ENCODE measurements at regions not wholly inside any gene's neighbourhood (a gene's known extent, or its start where the extent isn't known, plus 50 kb on each side); places are given as distances from the start of the nearest gene placed in this dataset.

DNA sequence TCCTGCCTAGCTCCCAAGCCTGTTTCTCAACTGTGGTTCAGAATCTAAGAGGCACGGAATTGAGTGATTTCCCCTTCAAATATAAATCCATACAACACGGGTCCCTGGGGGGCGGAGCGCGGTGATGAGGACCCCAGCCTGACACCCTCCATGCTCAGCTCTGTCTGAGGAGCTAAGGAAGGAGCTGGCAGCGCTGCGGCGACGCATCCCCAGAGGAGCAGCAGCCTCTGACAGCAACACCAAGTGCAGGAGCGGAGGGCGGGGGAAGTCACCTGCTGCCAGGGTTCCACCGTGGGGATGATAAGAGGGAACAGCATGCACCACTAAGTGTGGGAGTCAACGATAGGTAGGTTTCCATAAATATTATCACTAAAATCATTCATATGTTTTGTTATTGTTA, 72.6 kb upstream of the VWC2 start:
- DNase-seq (ENCODE audit: unreplicated experiment) = no peak
- TF ChIP-seq, protein P1, sequence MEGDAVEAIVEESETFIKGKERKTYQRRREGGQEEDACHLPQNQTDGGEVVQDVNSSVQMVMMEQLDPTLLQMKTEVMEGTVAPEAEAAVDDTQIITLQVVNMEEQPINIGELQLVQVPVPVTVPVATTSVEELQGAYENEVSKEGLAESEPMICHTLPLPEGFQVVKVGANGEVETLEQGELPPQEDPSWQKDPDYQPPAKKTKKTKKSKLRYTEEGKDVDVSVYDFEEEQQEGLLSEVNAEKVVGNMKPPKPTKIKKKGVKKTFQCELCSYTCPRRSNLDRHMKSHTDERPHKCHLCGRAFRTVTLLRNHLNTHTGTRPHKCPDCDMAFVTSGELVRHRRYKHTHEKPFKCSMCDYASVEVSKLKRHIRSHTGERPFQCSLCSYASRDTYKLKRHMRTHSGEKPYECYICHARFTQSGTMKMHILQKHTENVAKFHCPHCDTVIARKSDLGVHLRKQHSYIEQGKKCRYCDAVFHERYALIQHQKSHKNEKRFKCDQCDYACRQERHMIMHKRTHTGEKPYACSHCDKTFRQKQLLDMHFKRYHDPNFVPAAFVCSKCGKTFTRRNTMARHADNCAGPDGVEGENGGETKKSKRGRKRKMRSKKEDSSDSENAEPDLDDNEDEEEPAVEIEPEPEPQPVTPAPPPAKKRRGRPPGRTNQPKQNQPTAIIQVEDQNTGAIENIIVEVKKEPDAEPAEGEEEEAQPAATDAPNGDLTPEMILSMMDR (IDR thresholded peaks at IDR 0.05; ENCODE audit: unreplicated experiment) = no peak
- Mint-ChIP-seq H3K9me3 (ENCODE audit: unreplicated experiment) (peaks cover 14% of the 10 kb centered on the region), H3K27ac (ENCODE audit: low read depth, unreplicated experiment) (no peak overlapping the region), H3K27me3 (ENCODE audit: insufficient read depth, unreplicated experiment) (peaks cover 10% of the 10 kb centered on the region), H3K36me3 (ENCODE audit: insufficient read depth, unreplicated experiment) (no peaks in the 10 kb centered on the region), H3K4me3 (ENCODE audit: unreplicated experiment) (no peak overlapping the region), H3K4me1 (ENCODE audit: insufficient read depth, unreplicated experiment) (no peaks in the 10 kb centered on the region)
- BruUV-seq (replicated peaks) = no TSS peak
- POLR2A ChIA-PET = no interaction called here
- CTCF ChIA-PET = interaction anchor here (0.6 to 0.7 kb wide), 2 partner anchors 517 to 1808 kb away, joined by 3 to 4 read pairs; no protein-coding TSS in a partner anchor
- intact Hi-C loops (cut with micrococcal nuclease) = no loop called here

DNA sequence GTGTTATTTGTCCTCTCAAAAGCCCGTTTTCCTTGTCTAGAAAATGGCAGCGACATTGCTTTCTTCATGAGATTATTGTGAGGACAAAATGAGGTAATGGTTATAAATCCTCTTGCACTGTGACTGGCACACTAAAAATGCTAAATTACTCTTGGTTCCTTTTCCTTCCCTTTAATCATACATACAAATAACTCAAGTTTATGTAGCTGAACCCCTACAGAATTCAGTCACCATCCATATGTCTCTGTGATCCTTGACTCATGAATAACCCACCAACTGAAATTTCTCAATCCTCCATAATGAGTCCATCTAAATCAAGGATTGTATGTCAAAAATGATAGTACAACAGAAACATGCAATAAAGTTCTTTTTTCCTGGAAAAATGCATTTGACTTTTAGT, 71.3 kb upstream of the VWC2 start:
- TF ChIP-seq, protein P1 (IDR thresholded peaks at IDR 0.05; ENCODE audit: unreplicated experiment) = no peak
- Mint-ChIP-seq H3K27me3 (ENCODE audit: insufficient read depth, unreplicated experiment) (peaks cover 4% of the 10 kb centered on the region), H3K4me1 (ENCODE audit: insufficient read depth, unreplicated experiment) (no peaks in the 10 kb centered on the region), H3K27ac (ENCODE audit: low read depth, unreplicated experiment) (no peak overlapping the region), H3K4me3 (ENCODE audit: unreplicated experiment) (no peak overlapping the region), H3K9me3 (ENCODE audit: unreplicated experiment) (peaks cover 14% of the 10 kb centered on the region), H3K36me3 (ENCODE audit: insufficient read depth, unreplicated experiment) (no peaks in the 10 kb centered on the region)
- ChIA-PET POLR2A (no interaction called here), CTCF (no interaction called here)
- intact Hi-C loops (cut with micrococcal nuclease) = no loop called here
- DNase-seq (ENCODE audit: unreplicated experiment) = no peak
- no TSS peak for BruUV-seq (replicated peaks)

DNA sequence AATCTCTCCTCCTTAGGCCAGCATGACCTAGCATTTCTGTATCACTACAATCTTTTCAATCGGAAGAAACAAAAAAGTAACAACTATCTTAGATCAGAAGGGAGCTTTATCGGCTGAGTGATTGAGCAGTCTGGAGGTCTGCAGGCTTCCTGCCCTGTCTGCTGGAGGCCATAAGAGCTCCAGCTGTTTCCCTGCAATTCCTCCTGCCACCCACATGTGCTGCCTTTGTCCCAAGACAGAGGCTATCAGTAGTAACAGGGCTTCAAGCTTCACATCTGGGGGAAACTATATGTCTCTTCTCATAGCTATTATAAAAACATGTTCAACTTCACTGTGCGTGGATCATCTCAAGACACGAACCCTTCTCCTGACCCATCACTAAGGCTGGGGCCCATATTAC, 70.1 kb upstream of the VWC2 start:
- no peak for DNase-seq (ENCODE audit: unreplicated experiment)
- Mint-ChIP-seq H3K36me3 (ENCODE audit: insufficient read depth, unreplicated experiment) (no peaks in the 10 kb centered on the region), H3K4me3 (ENCODE audit: unreplicated experiment) (no peak overlapping the region), H3K4me1 (ENCODE audit: insufficient read depth, unreplicated experiment) (no peaks in the 10 kb centered on the region), H3K27ac (ENCODE audit: low read depth, unreplicated experiment) (no peak overlapping the region), H3K27me3 (ENCODE audit: insufficient read depth, unreplicated experiment) (no peaks in the 10 kb centered on the region), H3K9me3 (ENCODE audit: unreplicated experiment) (peaks cover 12% of the 10 kb centered on the region)
- POLR2A ChIA-PET = no interaction called here
- CTCF ChIA-PET = interaction anchor here (0.7 kb wide), 1 partner anchor 709 kb away, joined by 3 read pairs; no protein-coding TSS in a partner anchor
- no TSS peak for BruUV-seq (replicated peaks)
- TF ChIP-seq, protein P1 (IDR thresholded peaks at IDR 0.05; ENCODE audit: unreplicated experiment) = no peak
- intact Hi-C loops (cut with micrococcal nuclease) = no loop called here

DNA sequence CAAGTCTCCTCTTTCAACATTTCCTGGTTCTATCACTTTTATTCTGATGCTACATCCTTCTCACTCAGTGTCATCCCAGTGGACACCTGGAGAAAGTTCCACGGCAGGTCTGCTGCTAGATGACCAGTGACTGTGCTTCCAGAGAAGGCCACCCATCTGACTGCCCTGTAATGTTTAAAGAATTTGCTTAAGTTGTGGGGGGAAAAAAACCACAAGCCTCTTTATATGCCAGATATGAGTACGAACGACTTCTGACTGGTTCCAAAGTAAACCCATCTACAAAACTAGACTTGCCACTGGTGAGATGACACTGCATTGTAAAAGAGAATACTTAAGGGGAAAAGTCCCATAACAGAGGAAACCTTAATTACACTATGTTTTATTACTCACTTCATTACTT, 69.6 kb upstream of the VWC2 start:
- Mint-ChIP-seq H3K27ac (ENCODE audit: low read depth, unreplicated experiment) (no peak overlapping the region), H3K27me3 (ENCODE audit: insufficient read depth, unreplicated experiment) (no peaks in the 10 kb centered on the region), H3K36me3 (ENCODE audit: insufficient read depth, unreplicated experiment) (no peaks in the 10 kb centered on the region), H3K9me3 (ENCODE audit: unreplicated experiment) (peaks cover 7% of the 10 kb centered on the region), H3K4me1 (ENCODE audit: insufficient read depth, unreplicated experiment) (no peaks in the 10 kb centered on the region), H3K4me3 (ENCODE audit: unreplicated experiment) (no peak overlapping the region)
- ChIA-PET POLR2A (no interaction called here), CTCF (no interaction called here)
- intact Hi-C loops (cut with micrococcal nuclease) = no loop called here
- TF ChIP-seq, protein P1 (IDR thresholded peaks at IDR 0.05; ENCODE audit: unreplicated experiment) = no peak
- no TSS peak for BruUV-seq (replicated peaks)
- no peak for DNase-seq (ENCODE audit: unreplicated experiment)

All from MCF 10A (cell line).